Tibial artery (tissue), 4 donors: ENCODE measurements at regions not wholly inside any gene's neighbourhood (a gene's known extent, or its start where the extent isn't known, plus 50 kb on each side); places are given as distances from the start of the nearest gene placed in this dataset.

Experiments
- DNase-seq, 2 donors: peaks; one replicate each; pipeline ENCODE4 v3.0.0-alpha.2; 2019
- H3K27ac ChIP-seq, 2 donors: fragments of 200-600 bp; sonication (generic) in 1 of 2; 1 replicate in 1 of 2; 2 replicates in 1 of 2; pipeline ENCODE4 v1.5.1; 2018 to 2019; ENCODE audit warnings: mild to moderate bottlenecking in 1 of 2
- H3K27me3 ChIP-seq, 2 donors: fragments of 200-600 bp; sonication (generic) in 1 of 2; one replicate each; pipeline versions ENCODE4 v1.5.1 to v1.6.0; 2016 to 2019
- H3K36me3 ChIP-seq, 3 donors: fragments of 200-600 bp; sonication (generic) in 2 of 3; one replicate each; pipeline ENCODE4 v1.5.1; 2016 to 2019; ENCODE audit warnings: mild to moderate bottlenecking in 2 of 3
- H3K4me1 ChIP-seq, 4 donors: fragments of 200-600 bp; sonication (generic) in 2 of 4; 1 replicate in 3 of 4; 2 replicates in 1 of 4; pipeline ENCODE4 v1.5.1; 2016 to 2019
- H3K4me3 ChIP-seq, 2 donors: fragments of 200-600 bp; sonication (generic) in 1 of 2; 1 replicate in 1 of 2; 2 replicates in 1 of 2; pipeline ENCODE4 v1.5.1; 2018 to 2019; ENCODE audit warnings: mild to moderate bottlenecking in 2 of 2
- H3K9me3 ChIP-seq, 3 donors: fragments of 200-600 bp; sonication (generic) in 1 of 3; one replicate each; pipeline ENCODE4 v1.5.1; 2016 to 2019
- intact Hi-C: fragments of 100-400 bp; cut with DNase I; formaldehyde crosslinking; loops from one replicate; pipeline ENCODE4 v1.15.0; 2023; ENCODE audit warnings: low total_unique reads
- TF ChIP-seq, protein P1 (sequence below), 2 experiments: fragments of 200-600 bp in 1 of 2; fragments of 450-650 bp in 1 of 2; IDR thresholded peaks; one replicate each; pipeline ENCODE4 v1.5.1; 2017 to 2019; ENCODE audit warnings: antibody characterized with exemption in 2 of 2, mild to moderate bottlenecking in 1 of 2, moderate library complexity in 1 of 2

DNA sequence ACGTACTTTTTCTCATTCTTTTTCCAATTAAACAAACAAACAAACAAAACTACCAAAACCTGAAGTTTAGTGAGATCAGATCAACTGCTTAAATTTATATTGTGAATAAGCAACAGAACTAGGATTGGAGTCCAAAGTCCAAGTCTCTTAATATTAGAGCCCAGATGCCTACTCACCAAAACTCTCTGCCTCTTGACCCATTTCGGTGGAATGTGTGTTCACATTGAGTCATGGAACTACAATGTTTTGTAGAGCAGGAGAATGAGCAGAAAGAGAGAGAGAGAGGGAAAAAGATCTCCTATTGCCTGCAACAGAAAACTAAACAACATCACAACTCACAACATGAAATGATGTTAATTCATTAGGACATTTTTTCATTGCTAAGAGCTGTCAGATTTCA, 751.1 kb downstream of the TLR4 start:
- Histone ChIP-seq H3K4me1 (peaks cover 0 to 6% (median 0%) of the 10 kb centered on the region in 4 donors), H3K36me3 (no peaks in the 10 kb centered on the region), H3K27me3 (no peaks in the 10 kb centered on the region), H3K27ac (no peak overlapping the region), H3K9me3 (no peaks in the 10 kb centered on the region), H3K4me3 (no peak overlapping the region)
- intact Hi-C loops: no loop called here
- TF ChIP-seq, protein P1, sequence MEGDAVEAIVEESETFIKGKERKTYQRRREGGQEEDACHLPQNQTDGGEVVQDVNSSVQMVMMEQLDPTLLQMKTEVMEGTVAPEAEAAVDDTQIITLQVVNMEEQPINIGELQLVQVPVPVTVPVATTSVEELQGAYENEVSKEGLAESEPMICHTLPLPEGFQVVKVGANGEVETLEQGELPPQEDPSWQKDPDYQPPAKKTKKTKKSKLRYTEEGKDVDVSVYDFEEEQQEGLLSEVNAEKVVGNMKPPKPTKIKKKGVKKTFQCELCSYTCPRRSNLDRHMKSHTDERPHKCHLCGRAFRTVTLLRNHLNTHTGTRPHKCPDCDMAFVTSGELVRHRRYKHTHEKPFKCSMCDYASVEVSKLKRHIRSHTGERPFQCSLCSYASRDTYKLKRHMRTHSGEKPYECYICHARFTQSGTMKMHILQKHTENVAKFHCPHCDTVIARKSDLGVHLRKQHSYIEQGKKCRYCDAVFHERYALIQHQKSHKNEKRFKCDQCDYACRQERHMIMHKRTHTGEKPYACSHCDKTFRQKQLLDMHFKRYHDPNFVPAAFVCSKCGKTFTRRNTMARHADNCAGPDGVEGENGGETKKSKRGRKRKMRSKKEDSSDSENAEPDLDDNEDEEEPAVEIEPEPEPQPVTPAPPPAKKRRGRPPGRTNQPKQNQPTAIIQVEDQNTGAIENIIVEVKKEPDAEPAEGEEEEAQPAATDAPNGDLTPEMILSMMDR (IDR thresholded peaks at IDR 0.05): no peak
- DNase-seq: no peak

DNA sequence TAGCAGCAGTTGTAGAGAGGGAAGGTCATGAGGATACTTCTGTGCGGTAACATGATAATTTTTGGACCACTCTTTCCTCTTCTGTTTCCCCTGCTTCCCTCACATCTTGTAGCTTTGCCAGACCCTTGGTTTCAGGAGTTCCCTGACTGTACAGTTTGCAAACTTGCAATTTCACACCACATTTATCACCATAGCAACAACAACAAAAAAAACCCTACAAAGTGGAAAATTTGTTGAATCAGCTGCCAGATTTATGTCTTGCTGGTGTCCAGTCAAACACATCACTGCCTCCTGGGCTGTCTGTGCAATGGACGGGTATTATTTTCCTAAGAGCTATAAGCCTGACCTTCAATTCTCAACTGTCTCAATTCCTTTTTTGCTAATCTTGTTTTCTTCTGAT, 751.6 kb downstream of the TLR4 start:
- Histone ChIP-seq H3K4me1 (peaks cover 0 to 6% (median 0%) of the 10 kb centered on the region in 4 donors), H3K27ac (no peak overlapping the region), H3K27me3 (no peaks in the 10 kb centered on the region), H3K4me3 (no peak overlapping the region), H3K9me3 (no peaks in the 10 kb centered on the region), H3K36me3 (no peaks in the 10 kb centered on the region)
- DNase-seq: no peak
- intact Hi-C loops: no loop called here
- TF ChIP-seq, protein P1 (IDR thresholded peaks at IDR 0.05): no peak

DNA sequence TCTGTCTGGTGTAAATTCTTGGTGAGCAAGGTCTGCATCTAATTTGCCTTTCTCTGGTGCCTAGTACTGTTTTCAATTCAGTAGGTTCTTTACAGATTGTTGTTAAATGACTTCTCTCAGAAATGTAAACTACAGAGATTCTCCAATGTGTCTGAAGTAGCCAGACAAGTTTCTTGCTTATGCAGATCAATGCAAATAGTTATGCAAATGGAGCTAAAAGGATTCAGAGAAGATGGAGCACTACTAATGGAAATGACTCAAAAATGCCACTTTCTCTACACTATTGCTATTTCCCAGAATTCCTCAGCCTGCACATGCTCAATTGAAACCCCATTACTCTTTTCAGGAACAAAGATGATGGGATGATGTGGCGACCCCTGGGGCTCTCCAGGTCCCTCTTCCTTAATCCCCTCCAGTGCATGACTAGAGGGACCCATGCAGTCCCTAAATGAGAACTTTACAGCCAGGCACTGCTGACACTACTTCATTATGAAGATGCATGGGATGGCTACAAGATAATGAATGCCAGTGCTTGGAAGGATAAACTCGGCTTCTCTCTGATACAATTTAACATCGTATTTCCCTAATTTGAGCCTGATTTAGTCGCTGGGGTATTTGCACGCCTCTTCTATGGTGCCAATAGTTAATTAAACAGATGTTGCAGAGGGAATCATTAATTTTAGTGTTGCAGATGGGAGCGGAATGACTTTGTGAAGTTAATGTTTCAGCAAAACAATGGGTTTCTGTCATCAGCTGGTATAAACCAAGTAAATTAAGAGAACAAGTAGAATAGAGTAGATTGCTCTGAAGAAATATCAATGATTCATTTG, 753.2 kb downstream of the TLR4 start:
- Histone ChIP-seq H3K4me1 (peaks cover 0 to 6% (median 0%) of the 10 kb centered on the region in 4 donors), H3K36me3 (no peaks in the 10 kb centered on the region), H3K27ac (no peak overlapping the region), H3K4me3 (no peak overlapping the region), H3K9me3 (no peaks in the 10 kb centered on the region), H3K27me3 (no peaks in the 10 kb centered on the region)
- intact Hi-C loops: no loop called here
- DNase-seq: no peak
- TF ChIP-seq, protein P1 (IDR thresholded peaks at IDR 0.05): no peak

DNA sequence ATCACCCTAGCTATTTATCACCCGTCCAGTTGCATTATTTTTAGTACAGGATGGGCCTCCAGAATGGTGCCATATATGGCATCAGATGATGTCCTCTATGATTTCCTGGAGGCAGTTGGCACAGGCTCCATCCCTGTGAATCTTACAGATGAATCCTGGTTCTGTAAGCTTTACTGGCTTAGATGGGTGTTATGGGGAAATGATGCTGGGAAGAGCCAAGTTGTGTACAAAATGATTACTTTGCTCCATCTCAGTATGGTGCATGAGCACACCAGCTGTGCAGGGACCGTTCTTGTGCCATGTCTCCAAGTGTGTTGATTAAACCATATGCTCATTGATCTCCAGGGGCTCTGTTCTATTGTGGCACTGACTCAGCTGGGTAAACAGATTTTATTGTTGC, 755.7 kb downstream of the TLR4 start:
- H3K27me3 ChIP-seq: no peaks in the 10 kb centered on the region
- no peak for DNase-seq
- intact Hi-C loops: no loop called here

DNA sequence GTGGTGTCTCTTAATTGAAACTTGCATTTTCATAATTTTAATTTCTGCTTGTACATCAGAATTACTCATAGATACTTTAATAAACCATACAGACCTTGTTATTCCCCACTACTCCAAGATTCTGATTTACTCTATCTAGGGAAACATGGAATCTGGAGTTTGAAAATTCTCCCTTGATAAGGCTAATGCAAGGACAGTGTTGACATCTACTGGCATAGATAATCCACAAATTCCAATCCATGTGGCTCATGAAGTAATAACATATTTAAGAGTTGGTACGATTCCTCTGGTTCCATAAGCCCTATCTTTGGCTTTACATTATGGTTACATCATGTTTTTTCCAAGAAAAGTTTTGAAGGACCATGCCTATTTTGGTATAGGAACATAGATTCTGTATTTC, 759.2 kb downstream of the TLR4 start:
- intact Hi-C loops: no loop called here

More for the DNA sequence above, 755.7 kb downstream of the TLR4 start:
- H3K9me3 ChIP-seq: no peaks in the 10 kb centered on the region
- H3K4me3 ChIP-seq: no peak overlapping the region
- no peak overlapping the region for H3K27ac ChIP-seq
- TF ChIP-seq, protein P1 (IDR thresholded peaks at IDR 0.05): no peak
- no peaks in the 10 kb centered on the region for H3K36me3 ChIP-seq
- H3K4me1 ChIP-seq: peaks cover 0 to 6% (median 0%) of the 10 kb centered on the region in 4 donors

More for the DNA sequence above, 759.2 kb downstream of the TLR4 start:
- TF ChIP-seq, protein P1 (IDR thresholded peaks at IDR 0.05): no peak
- Histone ChIP-seq H3K36me3 (no peaks in the 10 kb centered on the region), H3K27me3 (no peaks in the 10 kb centered on the region), H3K4me3 (no peak overlapping the region), H3K4me1 (peaks cover 0 to 6% (median 0%) of the 10 kb centered on the region in 4 donors), H3K27ac (no peak overlapping the region), H3K9me3 (no peaks in the 10 kb centered on the region)
- no peak for DNase-seq
